ENCODE measurements at regions not wholly inside any gene's neighbourhood (a gene's known extent, or its start where the extent isn't known, plus 50 kb on each side); places are given as distances from the start of the nearest gene placed in this dataset.
"Not testable (repeated sequence)": the region's sequence is repeated elsewhere in the genome, so short reads cannot be mapped to it uniquely, and the experiment has no call there.

DNA sequence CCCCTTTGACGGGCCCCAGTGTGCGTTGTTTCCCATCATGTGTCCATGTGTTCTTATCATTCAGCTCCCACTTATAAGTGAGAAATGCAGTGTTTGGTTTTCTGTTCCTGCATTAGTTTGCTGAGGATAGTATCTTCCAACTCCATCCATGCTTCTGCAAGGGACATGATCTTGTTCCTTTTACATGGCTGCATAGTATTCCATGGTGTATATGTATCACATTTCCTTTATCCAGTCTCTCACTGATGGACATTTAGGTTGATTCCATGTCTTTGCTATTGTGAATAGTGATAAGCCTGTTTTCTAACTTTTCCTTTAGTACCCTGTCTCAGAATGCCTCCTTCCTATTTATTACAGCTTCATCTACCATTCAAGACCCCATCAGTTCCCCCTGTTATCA lies 278.2 kb upstream of the SGO1 start:
- H4K8ac ChIP-seq (ENCODE audit: low read depth in 2 of 2, low read length in 2 of 2); H4K20me1 ChIP-seq (ENCODE audit: insufficient read depth, low read length); H2AK9ac ChIP-seq (replicated peaks; ENCODE audit: low read depth, low read length, poor library complexity); in situ Hi-C loops (cut with MboI; ENCODE audit: low sequenced_read_pairs); H3K23ac ChIP-seq (ENCODE audit: low read depth, low read length); H3K4ac ChIP-seq (ENCODE audit: low read depth, low read length); H3K9me1 ChIP-seq (ENCODE audit: insufficient read depth, low read length); H3K18ac ChIP-seq (ENCODE audit: low read depth, low read length); H2BK20ac ChIP-seq (ENCODE audit: low read depth, low read length); H2BK15ac ChIP-seq (ENCODE audit: low read depth, low read length); ATAC-seq (ENCODE audit: low read depth); H3K4me3 ChIP-seq (ENCODE audit: insufficient read depth, low read depth, low read length); H3K9ac ChIP-seq (ENCODE audit: low read depth, low read length); H3K36me3 ChIP-seq (ENCODE audit: control insufficient read depth, insufficient read depth, low read length); CTCF ChIA-PET; H2BK5ac ChIP-seq (ENCODE audit: low read depth, low read length, poor library complexity, severe bottlenecking); H3K27ac ChIP-seq (ENCODE audit: insufficient read depth, low read length); intact Hi-C loops (cut with micrococcal nuclease); H2BK120ac ChIP-seq (ENCODE audit: low read depth, low read length); H3K14ac ChIP-seq (replicated peaks; ENCODE audit: low read depth, low read length); H4K5ac ChIP-seq (ENCODE audit: low read depth, low read length); H4K91ac ChIP-seq (ENCODE audit: insufficient read depth, low read depth, low read length); H2AFZ ChIP-seq (replicated peaks; ENCODE audit: low read length, poor library complexity); BruUV-seq (replicated peaks); POLR2A ChIA-PET (ENCODE audit: unreplicated experiment); H3K27me3 ChIP-seq (ENCODE audit: control insufficient read depth, insufficient read depth, low read length); dilution Hi-C loops (cut with HindIII; ENCODE audit: low sequenced_read_pairs, unreplicated experiment); H3K4me2 ChIP-seq (ENCODE audit: low read depth, low read length); DNase-seq; H3K4me1 ChIP-seq (ENCODE audit: control insufficient read depth, insufficient read depth, low read length); H3K56ac ChIP-seq (ENCODE audit: extremely low read depth, insufficient read depth, low read length); H3K79me1 ChIP-seq (ENCODE audit: low read depth in 1 of 2, low read length in 2 of 2); H2AK5ac ChIP-seq (ENCODE audit: low read depth, low read length); H3K9me3 ChIP-seq (ENCODE audit: control insufficient read depth, insufficient read depth, low read length): not testable (repeated sequence)
- no CpG with 5 or more reads among the region's 2 CpGs for WGBS, 2 experiments (ENCODE audit: extremely low coverage in 2 of 2, insufficient read length in 1 of 2)
